ENCODE measurements at regions not wholly inside any gene's neighbourhood (a gene's known extent, or its start where the extent isn't known, plus 50 kb on each side); places are given as distances from the start of the nearest gene placed in this dataset.

DNA sequence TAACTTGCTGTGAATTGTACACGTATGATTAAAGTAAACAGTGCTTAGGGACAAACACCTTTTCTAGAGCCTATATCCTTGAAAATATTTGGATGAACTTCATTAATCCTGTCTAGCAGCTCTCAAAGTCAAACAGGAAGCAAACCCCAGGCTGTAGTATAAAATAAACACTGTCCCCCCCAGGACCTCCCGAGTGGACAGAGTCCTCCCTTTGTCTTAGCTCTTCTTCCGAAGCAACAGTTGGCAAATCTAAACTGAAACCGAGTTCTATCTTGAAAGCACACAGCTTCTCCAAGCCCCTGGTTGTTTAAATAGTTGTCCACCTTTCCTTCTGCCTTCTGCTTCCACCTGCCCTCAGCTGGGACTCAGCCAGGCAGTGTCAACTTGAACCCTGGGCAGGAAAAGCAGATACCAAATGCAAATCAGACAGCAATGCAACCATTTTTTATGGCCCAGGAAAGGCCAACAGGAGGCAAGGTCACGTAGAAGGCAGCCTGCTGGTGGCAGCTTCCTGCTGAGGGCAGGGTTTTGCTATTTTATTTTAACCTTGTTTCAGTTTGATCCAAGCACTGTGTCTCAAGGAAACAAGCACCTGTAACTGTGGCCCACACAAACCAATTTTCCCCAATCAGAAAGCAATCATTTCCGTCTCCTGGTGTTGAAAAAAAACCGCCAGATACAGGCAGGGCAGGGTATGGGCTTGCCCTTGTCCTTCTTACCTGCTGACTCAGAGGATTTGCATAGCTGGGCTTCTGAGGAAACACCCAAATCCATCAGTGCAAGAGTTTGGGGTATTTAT is 110.3 kb upstream of the KIT start:
- no peak for DNase-seq

DNA sequence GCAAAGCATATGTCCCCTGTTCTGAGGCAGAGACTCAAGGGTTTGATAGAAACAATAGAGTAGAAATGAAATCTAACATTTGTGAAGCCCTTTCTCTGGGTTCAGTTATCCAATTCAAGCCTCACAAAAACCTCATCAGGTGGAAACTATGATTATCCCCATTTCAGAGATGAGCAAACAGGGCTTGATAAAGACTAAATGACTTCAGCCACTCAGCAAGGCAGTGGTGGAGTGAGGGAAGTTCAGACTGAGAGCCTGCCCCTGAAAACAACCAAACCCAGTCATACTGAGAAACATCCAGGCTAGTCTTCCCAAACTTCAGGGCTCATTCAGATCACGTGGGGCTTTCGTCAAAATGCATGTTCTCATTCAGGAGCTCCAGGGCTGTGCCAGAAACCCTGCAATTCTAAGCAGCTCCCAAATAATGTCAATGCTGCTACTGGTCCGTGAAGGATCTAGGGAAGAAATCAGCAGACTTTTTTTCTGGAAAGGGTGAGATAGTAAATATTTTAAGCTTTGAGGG is 109.6 kb upstream of the KIT start:
- no peak for DNase-seq

DNA sequence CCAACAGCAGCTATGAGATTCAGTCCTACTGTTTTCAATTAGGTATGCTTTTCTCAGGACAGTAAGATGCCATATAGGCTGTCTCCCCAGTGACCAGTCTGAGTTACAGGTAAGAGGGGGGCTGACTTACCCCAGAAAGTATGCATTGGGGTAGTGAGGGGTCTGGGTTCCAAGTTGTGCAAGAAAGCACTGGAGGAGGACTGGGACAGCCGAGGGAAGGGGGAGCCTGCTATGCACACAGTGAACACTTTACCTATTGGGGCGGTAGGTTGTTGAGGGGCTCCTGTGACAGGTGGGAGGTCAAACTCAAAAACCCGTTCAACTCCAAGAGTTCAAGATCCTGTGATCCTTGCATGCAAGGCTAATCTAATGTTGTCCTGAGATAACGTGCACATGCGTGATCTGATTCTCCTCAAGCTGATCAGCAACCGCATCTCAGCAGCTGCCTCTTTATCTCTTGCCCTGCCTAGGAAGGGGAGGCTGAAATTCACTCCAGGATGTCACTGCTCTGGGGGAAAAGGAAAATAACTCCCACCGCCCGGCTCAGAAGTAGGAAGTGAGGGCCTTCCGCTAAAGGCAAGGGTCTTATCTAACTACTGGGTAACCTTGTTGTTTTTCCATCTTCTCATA is 108.8 kb upstream of the KIT start:
- no peak for DNase-seq

DNA sequence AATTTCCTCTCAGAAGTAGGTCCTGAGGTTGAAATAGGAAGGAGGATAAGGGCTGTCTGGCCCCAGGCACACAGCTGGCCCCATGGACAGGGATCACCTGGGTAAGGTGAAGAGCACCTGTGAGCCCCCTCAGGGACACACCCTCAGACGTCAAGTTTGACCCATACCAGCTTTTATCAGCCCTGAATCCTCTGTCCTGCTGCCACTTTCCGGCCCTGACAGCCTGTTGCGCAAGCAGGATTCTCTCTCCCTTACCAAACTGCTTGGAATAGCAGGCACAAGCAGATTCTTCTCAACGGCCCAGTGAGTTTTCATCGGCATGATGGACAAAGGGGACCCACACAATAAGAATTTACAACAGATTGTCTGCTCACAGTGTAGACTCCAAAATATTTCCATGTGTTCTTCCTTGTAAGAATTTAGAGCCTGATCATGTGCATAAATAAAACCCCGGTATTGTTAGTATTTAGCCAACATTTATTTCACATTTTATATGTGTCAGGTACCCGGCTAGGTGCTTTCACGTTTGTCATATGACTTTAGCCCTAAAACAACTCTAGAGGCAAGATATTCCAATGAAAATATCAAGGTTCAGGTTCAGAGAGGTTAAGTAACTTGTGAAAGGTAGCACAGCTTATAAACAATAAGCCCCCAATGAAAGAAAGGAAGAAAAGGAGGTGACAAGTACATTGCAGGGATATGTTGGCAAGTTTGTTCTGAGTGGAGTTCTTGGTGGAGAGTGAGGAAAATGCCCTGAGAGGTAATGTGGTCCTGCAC is 107.2 kb upstream of the KIT start:
- no peak for DNase-seq

DNA sequence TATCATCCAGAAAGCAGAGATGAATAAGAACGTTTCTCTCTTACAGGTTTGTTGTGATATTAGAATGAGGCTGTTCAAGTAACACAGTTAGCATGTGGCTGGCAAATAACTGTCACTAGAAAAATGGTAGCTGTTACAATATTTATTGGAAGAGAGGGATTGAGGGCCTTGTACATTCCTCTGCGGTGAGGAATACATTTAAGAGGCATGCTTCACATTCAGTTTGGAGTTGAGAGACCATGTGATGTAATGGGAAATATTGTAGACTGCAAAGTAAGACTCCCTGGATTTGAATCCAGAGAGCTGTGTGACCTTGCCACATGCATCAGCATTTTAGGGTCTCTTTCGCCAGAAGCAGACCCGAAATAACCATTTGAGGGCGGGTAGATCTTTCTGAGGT is 104.8 kb upstream of the KIT start:
- no peak for DNase-seq

DNA sequence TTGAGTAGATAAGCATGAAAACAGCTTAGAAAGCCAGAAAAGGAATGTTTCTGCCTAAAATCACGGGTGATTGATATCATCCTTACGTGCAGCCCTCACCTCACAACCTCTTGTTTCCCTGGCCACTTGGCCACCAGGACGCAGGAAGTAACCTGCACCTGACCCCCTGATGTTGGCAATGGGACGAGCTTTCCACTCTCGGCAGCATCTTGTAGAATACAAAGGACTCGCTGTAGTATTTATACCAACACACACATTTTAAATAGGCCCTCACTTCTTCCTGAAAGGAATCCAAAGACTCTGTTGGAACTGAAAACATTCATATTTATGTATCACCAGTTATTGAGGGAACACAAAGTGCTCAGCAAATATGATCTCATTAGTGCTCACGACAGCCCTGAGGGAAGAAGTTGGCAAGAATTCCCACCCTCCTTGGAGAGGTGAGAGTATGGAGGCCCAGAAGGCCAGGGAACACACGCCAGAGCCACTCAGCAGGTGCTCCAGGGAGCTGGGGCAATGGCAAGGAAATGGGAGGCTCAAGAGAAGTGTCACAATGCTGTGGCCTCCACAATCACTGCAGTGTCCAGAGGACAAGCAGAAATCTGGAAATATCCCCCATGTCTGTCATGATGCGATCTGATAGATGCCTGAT is 103.3 kb upstream of the KIT start:
- DNase-seq = no peak

DNA sequence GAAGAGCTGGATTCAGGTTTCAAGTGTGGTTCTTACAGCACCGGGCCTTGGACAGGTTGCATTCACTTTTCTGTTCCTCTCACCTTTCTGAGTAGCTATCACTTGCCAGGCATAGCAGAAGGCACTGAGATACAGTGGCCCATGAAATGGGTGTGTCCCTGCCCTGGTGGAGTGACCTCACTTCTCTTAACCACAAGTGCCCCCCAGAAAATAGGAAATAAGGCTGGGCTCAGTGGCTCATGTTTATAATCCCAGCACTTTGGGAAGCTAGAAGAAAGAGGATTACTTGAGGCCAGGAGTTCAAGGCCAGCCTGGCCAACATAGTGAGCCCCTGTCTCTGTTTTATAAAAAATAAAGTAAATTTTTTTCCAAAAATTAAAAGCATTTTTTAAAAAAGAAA is 101.7 kb upstream of the KIT start:
- no peak for DNase-seq

DNA sequence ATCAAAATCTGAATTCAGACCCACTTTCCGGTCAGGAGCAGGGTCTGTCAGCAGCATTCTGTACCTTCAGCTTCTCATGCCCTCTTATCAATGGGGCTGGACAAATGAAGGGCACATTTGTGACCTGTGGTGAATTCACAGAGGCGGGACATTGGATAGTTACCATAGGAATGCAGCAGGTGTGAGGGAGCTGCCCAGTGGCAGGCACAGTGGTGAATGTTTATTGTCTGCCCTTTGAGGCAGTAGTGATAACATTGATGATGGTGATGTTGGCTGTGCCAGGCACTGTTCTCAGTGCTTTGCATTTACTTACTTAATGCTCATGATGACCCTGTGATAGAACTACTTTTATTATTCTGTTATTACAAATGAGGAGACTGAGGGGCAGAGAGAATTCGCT is 101.2 kb upstream of the KIT start:
- no peak for DNase-seq

DNA sequence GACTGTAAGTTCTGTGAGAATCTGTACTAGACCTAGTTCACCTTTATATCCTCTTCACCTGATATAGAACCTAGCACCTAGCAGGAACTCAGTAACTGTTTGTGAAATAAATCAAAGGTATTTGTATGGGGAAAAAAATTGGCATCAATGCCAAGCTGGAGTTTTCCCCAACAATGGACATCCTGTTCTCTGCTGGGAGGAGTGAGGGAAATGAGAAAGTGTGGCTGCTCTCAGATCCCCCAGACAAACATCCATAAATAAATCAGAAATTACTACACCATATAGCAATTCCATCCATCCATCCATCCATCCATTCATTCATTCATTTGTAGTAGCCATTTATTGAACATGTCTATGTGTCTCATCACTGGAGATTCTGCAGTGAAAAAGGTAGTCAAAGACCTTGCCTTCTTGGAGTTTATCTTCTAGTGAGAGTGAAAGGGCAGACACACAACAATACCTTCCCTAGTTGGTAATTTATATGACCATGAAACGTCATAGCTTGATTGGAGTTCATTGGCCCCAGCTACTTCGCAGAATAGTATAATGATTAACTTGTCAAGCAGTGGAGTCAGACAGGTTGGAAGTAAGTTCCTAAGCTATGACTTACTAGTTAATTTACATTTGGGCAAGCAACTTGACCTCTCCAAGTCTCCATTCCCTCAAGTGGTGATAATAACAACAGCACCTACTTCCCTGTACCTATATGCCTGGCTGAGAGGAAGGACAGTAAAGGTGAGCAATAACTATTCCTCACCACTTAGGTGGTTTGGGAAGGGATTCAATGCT is 98.7 kb upstream of the KIT start:
- DNase-seq = no peak

DNA sequence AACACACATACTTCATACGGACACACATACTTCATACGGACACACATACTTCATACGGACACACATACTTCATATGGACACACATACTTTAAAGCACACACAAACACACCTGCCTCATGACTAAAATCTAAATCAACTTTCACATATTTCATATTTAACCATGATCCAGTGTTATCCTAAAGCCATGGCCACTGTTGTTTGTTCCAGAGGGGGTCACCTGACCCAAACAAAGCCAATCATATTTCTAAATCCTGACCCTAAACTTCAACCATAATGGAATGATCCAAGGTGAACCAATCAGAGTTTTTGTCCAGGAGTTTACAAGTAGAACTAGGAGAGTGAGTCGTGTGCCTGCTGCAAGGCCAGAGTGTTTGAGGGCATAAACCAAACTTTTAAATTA is 97.2 kb upstream of the KIT start:
- DNase-seq = no peak

DNA sequence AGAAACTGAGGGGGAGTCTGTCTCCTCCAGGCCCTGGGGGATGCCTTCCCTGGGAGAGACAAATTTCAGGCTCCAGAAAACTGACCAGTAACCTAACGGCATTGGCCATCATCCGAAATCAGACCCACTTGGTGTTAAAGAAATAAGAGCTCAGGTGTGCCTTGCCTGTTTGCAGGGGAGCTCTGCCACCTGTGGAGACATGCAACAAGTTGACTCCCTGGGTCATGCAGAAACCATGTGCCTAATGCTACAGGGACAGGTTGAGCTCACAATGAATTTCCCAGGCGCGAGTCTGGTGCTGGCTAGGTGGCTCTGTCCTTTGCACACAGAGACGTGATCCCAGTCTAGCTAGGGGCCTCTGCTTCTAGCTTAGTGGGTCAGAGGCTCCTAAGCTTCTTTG is 95.8 kb upstream of the KIT start:
- DNase-seq = no peak

DNA sequence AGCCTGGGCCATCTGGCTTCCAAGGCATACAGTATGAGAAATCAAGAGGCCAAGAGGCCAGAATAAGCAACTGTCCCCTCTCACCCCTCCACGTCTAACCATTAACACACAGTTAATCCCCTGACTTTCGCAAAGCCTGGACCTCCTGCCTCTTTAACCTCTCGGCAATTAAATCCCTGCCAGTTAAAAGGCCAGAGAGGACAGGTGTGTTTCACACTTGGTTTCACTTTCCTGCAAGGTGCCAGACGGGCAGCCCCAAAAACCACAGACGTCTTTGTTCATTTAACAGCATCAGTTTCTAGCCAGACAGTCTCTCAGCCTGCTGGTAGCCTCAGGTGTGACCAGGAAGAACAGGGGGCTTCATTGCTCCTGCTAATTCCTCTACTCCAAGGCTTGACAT is 91.1 kb upstream of the KIT start:
- DNase-seq = no peak

DNA sequence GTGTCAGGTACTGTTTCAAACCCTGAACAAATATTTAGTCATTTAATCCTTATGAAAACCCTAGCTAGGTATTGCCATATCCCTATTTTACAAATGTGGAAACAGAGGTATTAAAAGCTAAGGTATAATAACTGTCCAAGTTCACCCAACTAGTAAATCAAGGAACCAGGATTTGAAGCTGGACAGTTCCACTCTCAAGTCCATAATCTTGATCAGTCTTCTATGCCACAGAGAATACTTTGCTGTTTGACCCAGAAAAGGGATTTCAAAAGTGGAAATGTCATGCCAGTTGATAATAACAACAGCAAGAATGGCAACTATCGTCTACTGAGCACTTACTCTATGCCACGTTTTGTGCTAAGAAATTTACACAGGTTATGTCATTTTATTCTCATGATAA is 90.4 kb upstream of the KIT start:
- DNase-seq = no peak

DNA sequence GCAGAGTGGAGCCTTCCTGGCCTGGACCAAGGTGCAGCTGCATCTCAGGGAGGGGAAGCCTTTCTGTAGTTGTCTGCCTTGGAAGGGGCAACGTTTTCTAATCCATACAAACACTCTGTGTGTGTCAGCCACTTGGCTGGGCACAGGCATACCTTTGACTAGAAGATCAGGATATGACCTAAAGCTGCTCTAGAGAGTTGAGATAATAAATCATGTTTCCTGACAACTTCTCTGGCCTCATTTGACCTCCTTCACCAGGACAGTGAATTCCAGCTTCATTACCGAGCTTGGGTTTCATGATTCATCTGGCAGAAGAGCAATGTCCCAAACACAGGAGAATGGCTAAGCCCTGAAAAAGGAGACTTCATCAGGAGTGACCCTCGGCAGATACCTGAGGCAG is 89.6 kb upstream of the KIT start:
- no peak for DNase-seq

DNA sequence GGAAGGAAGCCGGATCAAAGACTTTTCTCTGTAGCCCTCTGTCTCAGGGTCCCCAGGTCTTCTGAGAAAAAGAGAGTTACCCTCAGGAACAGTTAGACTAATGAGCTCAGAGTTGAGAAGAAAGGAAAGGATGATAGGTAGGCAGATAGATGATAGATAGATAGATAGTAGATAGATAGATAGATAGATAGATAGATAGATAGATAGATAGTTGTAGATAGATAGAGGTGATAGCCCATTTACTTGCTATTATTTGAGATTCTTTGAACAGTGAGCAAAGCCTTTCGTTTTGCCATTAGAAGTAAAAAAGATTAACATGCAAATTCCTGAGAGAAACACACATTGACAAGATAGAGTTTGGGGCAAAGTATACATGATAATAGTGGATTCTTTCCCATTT is 86.9 kb upstream of the KIT start:
- no peak for DNase-seq

DNA sequence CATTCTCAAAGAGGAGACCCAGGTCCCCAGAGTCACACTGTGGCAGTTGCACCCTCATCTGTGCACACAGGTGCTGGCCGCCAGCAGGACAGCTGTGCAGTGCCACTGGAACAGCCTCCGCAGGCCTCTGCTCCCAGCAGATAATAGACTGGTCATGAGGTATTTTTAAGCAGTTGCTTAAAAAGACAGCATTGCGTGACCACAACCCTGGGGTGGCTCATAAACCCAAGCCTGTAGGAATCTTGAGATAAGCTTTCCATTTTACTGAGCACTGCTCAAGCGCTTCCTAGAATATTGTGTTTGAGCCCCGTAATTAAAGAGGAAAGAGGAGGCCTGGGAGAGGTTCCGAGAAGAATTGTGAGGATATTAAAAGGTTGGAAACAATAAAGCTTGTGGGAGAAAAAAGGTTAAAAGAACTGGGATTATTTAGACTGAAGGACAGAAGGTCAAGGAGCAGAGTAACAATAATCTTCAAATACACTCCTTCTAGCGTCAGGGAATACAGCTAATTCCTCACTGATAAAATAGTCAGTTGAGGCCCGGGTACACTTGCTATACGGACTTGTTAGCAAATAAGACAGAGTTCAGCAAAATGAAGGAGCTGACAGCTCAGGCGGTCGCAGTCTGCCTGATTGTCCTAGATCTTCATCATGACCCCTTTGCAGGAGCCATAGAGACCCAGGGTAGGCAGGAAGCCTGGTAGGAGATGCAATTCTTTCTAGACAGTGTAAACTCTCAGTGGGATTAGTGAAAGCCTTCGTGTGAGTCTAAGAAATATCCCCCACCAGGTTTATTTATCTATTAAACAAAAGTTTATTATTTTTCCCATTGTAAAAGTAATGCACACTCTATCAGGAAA is 86.2 kb upstream of the KIT start:
- DNase-seq = no peak

DNA sequence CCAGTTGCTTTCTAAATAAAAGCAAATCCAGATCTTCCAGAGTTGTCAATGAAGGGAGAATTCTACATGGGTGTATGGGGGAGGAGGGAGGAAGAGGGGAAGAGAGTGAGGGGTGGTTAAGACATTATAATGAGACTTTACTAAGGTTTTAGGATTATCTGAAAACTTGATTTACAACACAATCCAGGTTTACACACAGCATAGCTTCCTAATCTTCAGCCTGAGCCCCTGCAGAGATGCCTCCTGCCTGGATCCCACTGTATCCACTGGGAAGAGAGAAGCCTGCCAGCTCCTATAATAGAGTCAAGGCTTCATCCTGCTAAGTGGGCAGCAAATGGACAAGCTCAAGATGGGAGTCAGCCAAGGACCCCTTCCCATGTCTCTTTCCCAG is 85.6 kb upstream of the KIT start:
- DNase-seq = no peak

DNA sequence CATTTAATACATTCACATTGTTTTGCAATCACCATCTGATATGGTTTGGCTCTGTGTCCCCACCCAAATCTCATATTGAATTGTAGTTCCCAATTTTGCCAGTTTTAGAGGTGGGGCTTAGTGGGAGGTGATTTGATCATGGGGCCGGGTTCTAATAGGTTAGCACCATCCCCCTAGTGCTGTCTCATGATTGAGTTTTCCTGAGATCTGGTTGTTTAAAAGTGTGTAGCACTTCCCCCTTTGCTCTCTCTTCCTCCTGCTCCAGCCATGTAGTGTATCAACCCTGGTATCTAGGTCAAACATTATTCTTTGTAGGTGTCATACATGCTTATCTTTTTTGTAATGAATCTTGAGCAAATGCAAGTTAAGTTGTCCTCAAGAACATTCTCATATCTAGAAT is 83.3 kb upstream of the KIT start:
- no peak for DNase-seq

DNA sequence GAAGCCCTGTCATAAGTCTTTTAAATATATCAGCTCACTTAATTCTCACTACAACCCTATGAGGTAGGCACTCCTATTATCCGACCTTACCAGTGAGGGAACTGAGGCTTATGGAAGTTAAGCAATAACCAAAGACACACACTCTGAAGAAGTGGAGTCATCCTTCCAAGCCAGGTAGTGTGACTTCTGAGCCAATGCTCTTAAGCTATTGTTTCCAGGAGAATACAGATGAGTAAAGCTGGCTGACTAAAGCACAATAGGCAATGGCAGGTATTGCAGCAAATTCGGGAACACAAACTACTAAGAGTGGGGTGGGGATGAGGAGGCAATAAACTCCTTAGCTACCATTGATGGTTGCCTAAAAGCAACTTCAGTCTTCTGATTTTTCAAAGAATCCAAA is 81.8 kb upstream of the KIT start:
- no peak for DNase-seq

DNA sequence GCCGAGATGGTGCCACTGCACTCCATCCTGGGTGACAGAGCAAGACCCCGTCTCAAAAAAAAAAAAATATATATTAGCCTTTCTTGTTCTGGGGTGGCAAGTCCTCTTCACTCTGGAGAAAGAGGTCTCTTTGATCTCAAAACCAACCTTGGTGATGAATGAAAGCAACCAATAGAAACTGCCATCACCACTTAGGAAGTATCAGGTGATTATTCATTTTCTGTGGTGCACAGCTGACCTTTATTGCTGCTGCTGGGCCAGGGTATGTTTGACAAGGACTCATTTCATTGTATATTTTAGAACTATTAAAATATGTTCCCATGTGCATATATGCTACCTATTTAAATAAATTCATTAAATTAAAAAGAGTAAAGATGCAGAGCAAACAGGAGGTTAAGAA is 76.0 kb upstream of the KIT start:
- DNase-seq = no peak

DNA sequence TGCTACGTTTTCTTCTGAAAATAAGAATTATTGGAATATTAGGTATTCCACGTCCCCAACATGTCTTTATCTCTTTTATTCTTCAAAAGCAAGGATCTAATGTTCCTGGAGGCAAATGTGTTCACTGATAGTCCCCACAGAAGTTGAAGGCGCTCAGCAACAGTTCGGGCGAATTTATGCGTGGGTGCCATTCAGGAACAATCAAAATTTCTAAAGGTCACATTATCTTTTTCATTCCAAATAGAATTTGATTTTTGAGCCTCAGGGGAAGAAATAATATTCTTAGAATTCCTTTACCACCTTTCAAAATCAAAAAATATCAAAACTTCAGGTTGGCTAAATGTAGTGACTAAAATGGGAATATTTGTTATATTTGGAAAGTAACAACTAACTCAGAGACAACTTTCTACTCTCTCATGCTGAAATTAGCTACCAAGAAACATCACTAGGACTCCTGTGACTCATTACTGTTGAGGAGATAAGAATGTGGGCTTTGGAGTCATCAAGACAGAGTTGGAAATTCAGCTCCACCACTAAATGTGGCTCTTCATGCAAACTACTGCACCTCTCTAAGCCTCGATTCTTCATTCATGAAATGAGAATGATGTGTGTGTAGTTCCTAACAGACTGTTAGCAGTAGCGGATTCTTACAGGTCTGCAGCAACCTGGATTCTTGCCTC is 72.3 kb upstream of the KIT start:
- DNase-seq = no peak
